ENCODE measurements at regions not wholly inside any gene's neighbourhood (a gene's known extent, or its start where the extent isn't known, plus 50 kb on each side); places are given as distances from the start of the nearest gene placed in this dataset.

DNA sequence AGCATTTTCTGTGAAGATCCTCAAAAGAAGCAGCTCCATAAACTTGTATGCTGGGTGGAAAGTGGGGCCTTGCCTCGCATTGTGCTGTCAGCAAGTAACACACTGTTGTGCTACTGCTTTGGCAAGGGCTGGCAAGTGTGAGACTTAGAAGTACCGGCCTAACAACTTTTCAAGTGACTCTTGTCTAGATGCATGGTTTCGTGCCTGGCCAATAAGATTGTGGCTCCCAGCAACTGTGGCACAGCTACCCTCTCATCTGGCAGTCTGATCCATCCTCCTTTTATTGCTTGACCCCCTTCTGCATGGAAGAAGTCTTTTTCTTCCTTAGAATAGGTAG is 79.4 kb upstream of the VEPH1 start:
- TF ChIP-seq POLR2A (IDR thresholded peaks at IDR 0.05) = no peak
- TF ChIP-seq, protein P1, sequence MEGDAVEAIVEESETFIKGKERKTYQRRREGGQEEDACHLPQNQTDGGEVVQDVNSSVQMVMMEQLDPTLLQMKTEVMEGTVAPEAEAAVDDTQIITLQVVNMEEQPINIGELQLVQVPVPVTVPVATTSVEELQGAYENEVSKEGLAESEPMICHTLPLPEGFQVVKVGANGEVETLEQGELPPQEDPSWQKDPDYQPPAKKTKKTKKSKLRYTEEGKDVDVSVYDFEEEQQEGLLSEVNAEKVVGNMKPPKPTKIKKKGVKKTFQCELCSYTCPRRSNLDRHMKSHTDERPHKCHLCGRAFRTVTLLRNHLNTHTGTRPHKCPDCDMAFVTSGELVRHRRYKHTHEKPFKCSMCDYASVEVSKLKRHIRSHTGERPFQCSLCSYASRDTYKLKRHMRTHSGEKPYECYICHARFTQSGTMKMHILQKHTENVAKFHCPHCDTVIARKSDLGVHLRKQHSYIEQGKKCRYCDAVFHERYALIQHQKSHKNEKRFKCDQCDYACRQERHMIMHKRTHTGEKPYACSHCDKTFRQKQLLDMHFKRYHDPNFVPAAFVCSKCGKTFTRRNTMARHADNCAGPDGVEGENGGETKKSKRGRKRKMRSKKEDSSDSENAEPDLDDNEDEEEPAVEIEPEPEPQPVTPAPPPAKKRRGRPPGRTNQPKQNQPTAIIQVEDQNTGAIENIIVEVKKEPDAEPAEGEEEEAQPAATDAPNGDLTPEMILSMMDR (IDR thresholded peaks at IDR 0.05) = no peak

Measured in sigmoid colon (tissue), 3 donors.